NCI-H460 (cell line): ENCODE measurements at regions not wholly inside any gene's neighbourhood (a gene's known extent, or its start where the extent isn't known, plus 50 kb on each side); places are given as distances from the start of the nearest gene placed in this dataset.

Experiments
- DNase-seq: peaks from one replicate; pipeline ENCODE4 v3.0.0-alpha.2; 2016; ENCODE audit warnings: low read depth; ENCODE audit errors: extremely low read depth

DNA sequence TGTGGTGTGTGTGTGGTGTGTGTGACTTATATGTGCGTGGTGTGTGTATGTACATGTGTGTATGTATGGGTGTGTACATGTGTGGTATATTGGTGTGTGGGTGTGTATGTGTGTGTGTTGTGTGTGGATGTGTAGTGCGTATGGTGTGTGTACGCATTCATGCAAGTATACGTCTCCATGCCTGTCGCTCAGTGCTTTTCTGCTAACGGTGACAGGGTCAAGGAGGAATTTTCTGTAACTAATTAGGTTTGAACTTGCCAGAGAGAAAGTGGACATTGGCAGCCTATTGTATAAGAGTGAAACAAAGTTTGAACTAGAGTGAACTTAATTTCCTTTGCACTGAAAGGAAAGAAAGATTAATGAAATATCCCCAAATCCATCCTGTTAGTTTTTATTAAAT is 120.9 kb upstream of the GSC start:
- DNase-seq, result no peak

- DNase-seq, result no peak
Measured at GRCh38 chr14:94889520-94890312, 119.8 kb upstream of the GSC start.

DNA sequence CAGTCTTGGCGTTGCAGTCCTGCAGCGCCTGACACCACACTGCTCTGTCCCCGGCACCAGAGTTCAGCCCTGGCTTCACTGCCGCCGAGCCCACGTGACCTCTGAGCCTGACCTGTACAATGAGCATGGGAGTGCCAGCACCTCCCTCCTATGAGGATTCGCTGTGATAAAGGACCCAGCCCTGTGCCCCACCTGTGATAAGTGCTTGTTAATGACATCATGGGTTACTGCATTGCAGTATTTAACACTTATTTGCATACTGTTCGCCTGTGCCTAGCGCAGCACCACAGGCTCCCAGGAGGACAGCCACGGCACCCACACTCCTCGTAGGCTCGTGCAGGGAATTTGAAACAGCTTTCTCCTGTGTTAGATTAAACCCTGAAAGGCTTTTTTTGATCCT is 118.2 kb upstream of the GSC start:
- peak; percentile 79 for DNase-seq

DNA sequence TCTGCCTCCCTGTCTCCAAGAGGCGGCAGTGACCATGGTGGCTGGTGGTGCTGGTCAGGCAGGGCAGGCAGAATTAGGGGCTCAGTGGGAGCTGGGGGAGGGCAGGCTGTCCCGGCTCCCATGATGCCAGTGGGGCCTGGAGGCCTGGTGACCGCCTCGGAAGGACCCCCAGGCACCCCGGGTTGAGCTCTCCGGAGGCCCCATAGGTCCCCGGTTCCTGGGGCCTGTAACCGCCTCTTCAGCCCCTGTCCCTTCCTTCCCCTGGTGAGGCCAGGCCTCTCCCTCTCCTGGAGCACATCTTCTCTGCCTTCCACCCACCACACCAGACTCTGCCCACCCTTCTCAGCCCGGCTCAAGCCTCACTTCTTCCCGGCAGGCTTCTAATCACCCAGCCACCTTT is 117.7 kb upstream of the GSC start:
- no peak for DNase-seq

DNA sequence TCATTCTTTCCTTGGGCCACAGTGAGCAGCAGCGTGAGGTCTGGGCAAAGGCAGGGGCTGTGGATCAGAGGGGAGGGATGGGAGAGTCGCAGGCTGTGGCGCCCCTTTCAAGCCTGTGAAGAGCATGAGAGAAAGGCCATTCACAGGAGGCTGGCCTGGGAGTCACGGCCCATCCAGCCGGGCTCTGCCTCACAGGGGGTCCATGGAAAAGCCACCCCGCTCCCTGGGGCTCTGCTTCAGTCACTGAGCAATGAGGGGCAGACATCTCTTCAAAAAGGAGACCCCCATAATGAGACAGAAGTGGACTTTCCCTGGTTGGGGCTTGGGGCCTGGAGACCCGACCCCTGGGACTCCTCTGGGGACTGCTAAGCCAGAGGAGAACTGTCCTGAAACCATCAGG is 117.0 kb upstream of the GSC start:
- DNase-seq, result no peak

DNA sequence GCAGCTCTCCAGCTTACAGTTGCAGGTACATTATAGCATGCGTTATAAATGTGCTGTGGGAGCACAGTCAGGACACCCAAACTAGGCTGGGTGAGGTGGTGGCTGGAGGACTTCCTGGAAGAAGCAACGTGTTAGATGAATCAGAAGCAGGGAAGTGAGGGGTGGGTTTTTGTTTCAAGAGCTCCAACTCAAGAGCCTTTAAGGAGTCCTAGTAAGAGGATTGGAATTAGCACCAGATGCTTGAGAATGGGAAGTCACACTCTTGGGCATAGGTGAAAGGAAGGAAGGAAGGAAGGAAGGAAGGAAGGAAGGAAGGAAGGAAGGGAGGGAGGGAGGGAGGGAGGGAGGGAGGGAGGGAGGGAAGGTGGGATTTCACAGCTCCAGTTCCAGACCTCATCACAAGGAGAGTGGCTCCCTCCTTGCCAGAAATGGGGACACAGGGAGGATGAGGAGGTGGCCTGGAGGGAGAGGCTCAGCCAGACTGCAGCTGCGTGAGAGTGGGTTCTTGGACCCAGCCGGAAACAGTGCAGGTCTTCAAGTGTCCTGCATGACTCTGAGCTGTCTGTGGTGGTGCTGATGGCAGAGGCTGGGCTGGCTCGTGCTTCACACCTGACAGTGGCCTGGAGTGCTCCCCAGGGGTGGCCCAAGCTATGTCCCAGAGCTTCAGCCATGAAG is 115.7 kb upstream of the GSC start:
- DNase-seq, result no peak

DNA sequence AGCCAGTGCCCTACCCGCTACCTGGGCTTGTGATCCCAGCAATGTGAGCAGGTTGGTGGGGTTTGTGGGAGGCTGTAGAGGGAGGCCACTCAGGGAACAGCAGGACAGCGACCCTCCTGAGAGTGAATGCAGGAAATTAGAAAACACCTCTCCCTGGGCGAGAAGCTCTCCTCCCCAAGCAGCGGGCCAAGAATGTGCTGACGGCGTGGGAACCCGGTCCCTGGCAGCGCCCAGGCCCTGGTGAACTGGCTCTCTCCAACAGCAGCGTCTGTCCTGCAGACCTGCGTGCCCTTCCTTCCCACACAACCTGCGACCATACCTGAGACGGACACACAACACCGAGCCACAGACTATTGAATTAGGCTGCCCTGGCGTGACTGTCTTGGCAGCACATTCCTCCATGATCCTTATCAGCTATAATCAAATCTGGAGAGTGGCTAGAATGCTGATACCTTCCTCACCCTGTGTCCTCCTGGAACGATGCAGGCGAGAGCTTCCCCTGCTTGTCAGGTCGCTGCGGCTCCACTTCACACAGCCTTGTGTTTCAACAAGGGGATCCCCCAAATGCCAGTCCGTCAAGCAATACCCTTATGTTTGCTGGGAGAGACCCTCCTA is 114.8 kb upstream of the GSC start:
- DNase-seq, result no peak

DNA sequence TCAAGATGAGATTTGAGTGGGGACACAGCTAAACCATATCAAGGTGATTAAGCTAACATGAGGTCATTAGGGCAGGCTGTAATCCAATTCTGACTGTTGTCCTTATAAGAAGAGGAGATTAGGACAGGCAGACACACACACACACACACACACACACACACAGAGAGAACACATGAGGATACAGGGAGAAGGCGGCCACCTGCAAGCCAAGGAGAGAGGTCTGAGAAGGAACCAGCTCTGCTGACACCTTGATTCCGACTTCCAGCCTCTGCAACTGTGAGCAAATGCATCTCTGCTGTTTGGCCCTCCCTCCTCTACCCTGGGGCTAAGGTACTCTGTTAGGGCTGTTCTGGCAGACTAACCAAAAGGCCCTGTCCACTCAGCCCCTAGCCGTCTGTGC is 112.5 kb upstream of the GSC start:
- no peak for DNase-seq

DNA sequence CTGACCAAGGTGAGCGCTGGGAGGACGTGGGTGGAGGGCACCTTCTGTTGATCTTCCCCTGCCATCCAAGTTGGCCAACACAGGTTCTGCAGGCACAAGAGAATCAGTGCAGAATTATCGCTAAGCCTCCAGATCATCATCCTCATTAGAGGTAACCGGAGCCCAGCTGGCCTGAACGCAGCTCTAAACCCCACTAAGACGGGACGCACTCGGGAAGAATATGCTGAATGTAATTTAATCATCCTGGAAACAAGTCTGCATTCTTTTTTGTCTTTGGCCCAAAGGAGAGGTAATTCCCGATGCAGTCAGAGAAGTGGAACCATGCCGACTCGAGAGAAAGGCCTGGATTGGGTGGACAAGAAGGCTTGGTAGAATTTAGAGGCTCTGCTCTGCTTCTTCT is 111.0 kb upstream of the GSC start:
- no peak for DNase-seq

GRCh38 chr14:94880106-94880505 is 110.2 kb upstream of the GSC start:
- DNase-seq, result no peak

DNA sequence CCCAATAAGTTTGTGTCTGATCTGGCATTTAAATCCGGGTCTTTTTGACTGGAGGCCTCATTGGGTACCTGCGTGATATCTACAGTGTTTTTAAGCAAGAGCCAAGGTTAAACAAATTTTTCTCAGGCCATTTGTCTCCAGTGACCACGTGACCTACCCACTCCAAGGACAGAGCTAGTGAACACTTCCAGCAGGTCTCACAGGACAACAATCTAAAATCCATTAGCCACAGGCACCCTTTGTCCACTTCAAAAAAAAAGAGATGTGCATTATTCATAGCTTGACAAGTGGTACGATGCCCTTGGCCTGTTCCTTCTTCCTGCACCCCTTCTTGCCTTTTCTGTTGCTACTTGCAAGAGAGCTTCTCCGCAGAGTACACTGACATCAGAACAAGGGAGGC is 109.6 kb upstream of the GSC start:
- no peak for DNase-seq

- no peak for DNase-seq
Measured at GRCh38 chr14:94876306-94876705, 106.4 kb upstream of the GSC start.

DNA sequence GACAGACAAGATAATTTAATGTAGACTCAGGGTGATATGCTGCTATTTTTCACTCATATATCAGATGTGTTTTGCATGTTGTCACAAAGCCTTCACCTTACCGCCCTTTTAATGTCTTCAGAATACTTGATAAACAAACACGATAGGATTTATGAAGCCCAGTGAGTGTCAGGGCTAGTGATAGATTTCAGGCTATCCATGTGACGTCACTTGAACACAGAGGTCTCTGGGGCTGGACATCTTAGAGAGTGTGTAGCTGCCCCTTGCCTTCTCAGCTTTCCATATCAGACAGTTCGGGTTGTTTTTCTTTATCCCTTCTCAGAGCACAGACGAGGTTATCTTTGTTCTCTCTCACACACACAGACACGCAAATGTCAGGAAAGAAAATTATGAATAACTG is 105.3 kb upstream of the GSC start:
- DNase-seq, result no peak

GRCh38 chr14:94868772-94869072 is 98.8 kb upstream of the GSC start:
- no peak for DNase-seq

DNA sequence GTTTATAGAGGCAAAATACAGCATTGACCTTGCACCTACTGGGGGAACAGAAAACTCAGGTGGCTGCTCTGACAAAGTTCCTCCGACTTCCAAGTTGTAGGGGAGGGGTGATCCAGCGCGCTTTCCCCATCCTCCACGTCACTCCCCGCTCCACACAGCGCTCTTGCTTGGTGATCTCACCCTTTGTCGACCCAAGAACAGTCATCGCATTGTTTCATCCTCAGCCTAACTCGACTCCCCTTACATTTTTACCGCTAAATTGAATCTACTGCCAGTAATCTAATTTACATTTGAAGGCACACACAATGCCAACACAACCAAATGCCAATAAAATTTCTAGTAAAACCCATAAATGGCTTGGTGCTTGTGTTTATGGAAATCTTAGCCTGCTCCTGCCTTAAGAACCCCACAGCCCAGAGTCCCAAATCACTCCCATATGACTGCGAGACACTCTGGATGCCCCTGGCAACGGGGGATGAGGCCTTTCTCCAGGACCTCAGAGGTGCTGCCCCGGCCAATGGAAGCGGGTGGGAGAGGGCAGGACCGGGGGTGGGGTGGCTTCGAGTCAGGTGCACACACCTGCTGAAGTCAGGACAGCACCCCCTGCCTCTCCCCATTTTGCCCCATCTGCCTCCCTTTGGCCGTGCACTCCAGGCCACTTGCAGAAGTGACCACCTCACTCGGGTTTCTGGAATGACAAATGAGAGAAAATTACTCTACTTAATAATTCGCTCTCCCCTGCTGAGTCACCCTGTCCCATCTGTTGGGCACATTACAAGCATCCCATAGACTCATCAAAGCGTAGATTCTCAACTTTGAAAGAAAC is 98.2 kb upstream of the GSC start:
- no peak for DNase-seq

- DNase-seq, result no peak
Measured at GRCh38 chr14:94867209-94867608, 97.3 kb upstream of the GSC start.

- DNase-seq, result no peak
Measured at GRCh38 chr14:94864387-94865195, 94.7 kb upstream of the GSC start.

- DNase-seq, result no peak
Measured at GRCh38 chr14:94863366-94863765, 93.5 kb upstream of the GSC start.

GRCh38 chr14:94857950-94858349 is 88.0 kb upstream of the GSC start:
- no peak for DNase-seq

DNA sequence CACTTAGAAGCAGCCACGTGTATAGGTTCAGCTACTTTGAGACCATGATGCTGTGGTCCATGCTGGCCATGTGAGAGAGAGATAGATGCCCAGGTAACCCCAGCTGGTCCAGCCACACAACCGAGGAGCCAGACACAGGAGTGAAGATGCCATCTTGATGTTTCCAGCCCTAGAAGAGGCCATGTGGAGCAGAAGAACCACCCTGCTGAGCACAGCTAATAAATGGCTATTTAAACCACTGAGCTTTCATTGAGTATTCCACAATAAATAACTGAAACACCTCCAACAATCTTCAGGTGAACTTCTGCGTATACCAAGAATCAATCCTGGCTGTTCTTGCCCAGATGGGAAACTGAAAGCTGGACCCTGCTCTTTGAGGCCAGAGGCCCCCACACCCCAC is 84.0 kb upstream of the GSC start:
- no peak for DNase-seq
